Stimulated activated CD4-positive, alpha-beta T cell treated with anti-CD3 and anti-CD28 coated beads, Interleukin-4, amount 100 ng/mL, for 4 hours (primary cell): ENCODE measurements at regions not wholly inside any gene's neighbourhood (a gene's known extent, or its start where the extent isn't known, plus 50 kb on each side); places are given as distances from the start of the nearest gene placed in this dataset.

Experiments
- DNase-seq, 2 experiments: peaks; one replicate each; pipeline ENCODE4 v3.0.0-alpha.2; 2020

- DNase-seq, result no peak
Observed at GRCh38 chr2:211070547-211070946, 514.1 kb downstream of the CPS1 start.

- DNase-seq, result no peak
Observed at GRCh38 chr2:211077216-211077767, 520.9 kb downstream of the CPS1 start.

- no peak for DNase-seq
Observed at GRCh38 chr2:211084352-211084751, 528.0 kb downstream of the CPS1 start.

GRCh38 chr2:211085056-211085680, 528.8 kb downstream of the CPS1 start:
- no peak for DNase-seq

- DNase-seq, result no peak
Observed at GRCh38 chr2:211086049-211086448, 529.6 kb downstream of the CPS1 start.

GRCh38 chr2:211089127-211089526, 532.7 kb downstream of the CPS1 start:
- no peak for DNase-seq

GRCh38 chr2:211093743-211094303, 537.4 kb downstream of the CPS1 start:
- no peak for DNase-seq

GRCh38 chr2:211103989-211104388, 547.6 kb downstream of the CPS1 start:
- no peak for DNase-seq

- no peak for DNase-seq
Observed at GRCh38 chr2:211113334-211114175, 557.2 kb downstream of the CPS1 start.

GRCh38 chr2:211114826-211115455, 558.5 kb downstream of the CPS1 start:
- DNase-seq, result no peak

GRCh38 chr2:211117026-211117425, 560.6 kb downstream of the CPS1 start:
- no peak for DNase-seq

GRCh38 chr2:211126256-211126655, 569.9 kb downstream of the CPS1 start:
- no peak for DNase-seq

- no peak for DNase-seq
Observed at GRCh38 chr2:211127501-211127900, 571.1 kb downstream of the CPS1 start.

- DNase-seq, result no peak
Observed at GRCh38 chr2:211128287-211128686, 571.9 kb downstream of the CPS1 start.

GRCh38 chr2:211129798-211130197, 573.4 kb downstream of the CPS1 start:
- no peak for DNase-seq

- no peak for DNase-seq
Observed at GRCh38 chr2:211132046-211132445, 575.6 kb downstream of the CPS1 start.

- no peak for DNase-seq
Observed at GRCh38 chr2:211132573-211132972, 576.2 kb downstream of the CPS1 start.

- DNase-seq, result no peak
Observed at GRCh38 chr2:211133766-211134165, 577.4 kb downstream of the CPS1 start.

- no peak for DNase-seq
Observed at GRCh38 chr2:211138551-211138950, 582.2 kb downstream of the CPS1 start.

- DNase-seq, result no peak
Observed at GRCh38 chr2:211141646-211142045, 585.2 kb downstream of the CPS1 start.

- no peak for DNase-seq
Observed at GRCh38 chr2:211144078-211144477, 587.7 kb downstream of the CPS1 start.

GRCh38 chr2:211144974-211145665, 588.7 kb downstream of the CPS1 start:
- no peak for DNase-seq

- no peak for DNase-seq
Observed at GRCh38 chr2:211149731-211150130, 593.3 kb downstream of the CPS1 start.
